Lung (tissue), 11 donors: ENCODE measurements at regions not wholly inside any gene's neighbourhood (a gene's known extent, or its start where the extent isn't known, plus 50 kb on each side); places are given as distances from the start of the nearest gene placed in this dataset.

Source experiments
- ATAC-seq: fragments of 200-7000 bp; cut with Tn5 transposase; one replicate; pipeline ENCODE4 v1.9.1; 2020; ENCODE audit warnings: moderate number of reproducible peaks; ENCODE audit not compliant: insufficient read depth, low FRiP score
- DNase-seq, 3 donors: peaks; one replicate each; pipeline ENCODE4 v3.0.0-alpha.2; 2013 to 2017
- H3K27ac ChIP-seq, 2 donors: one replicate each; pipeline ENCODE4 v1.5.1; 2013; ENCODE audit warnings: mild to moderate bottlenecking in 2 of 2, moderate library complexity in 2 of 2, control low read depth in 1 of 2, inconsistent platforms in 1 of 2, low read depth in 1 of 2, low read length in 1 of 2
- H3K27me3 ChIP-seq, 3 donors: one replicate each; pipeline ENCODE4 v1.5.1; 2013; ENCODE audit warnings: low read length in 2 of 3; ENCODE audit not compliant: control insufficient read depth in 3 of 3, insufficient read depth in 3 of 3
- H3K36me3 ChIP-seq, 4 donors: one replicate each; pipeline ENCODE4 v1.5.1; 2013; ENCODE audit warnings: low read length in 4 of 4, mild to moderate bottlenecking in 1 of 4, moderate library complexity in 1 of 4; ENCODE audit not compliant: control insufficient read depth in 4 of 4, insufficient read depth in 4 of 4
- H3K4me1 ChIP-seq, 5 donors: one replicate each; pipeline ENCODE4 v1.5.1; 2013; ENCODE audit warnings: low read length in 5 of 5, mild to moderate bottlenecking in 2 of 5, moderate library complexity in 1 of 5; ENCODE audit not compliant: control insufficient read depth in 5 of 5, insufficient read depth in 5 of 5
- H3K4me3 ChIP-seq: one replicate; pipeline ENCODE4 v1.5.1; 2013; ENCODE audit warnings: mild to moderate bottlenecking, control low read depth, moderate library complexity
- H3K9ac ChIP-seq, 2 donors: one replicate each; pipeline ENCODE4 v1.5.1; 2013; ENCODE audit warnings: low read length in 2 of 2, control low read depth in 1 of 2; ENCODE audit not compliant: insufficient read depth in 1 of 2
- H3K9me3 ChIP-seq, 4 donors: one replicate each; pipeline ENCODE4 v1.5.1; 2013; ENCODE audit warnings: low read length in 3 of 4, mild to moderate bottlenecking in 1 of 4, moderate library complexity in 1 of 4; ENCODE audit not compliant: control insufficient read depth in 4 of 4, insufficient read depth in 3 of 4
- CTCF ChIP-seq: IDR thresholded peaks from 2 replicates; pipeline ENCODE4 v1.5.1; 2012; ENCODE audit warnings: mild to moderate bottlenecking; ENCODE audit errors: control extremely low read depth, extremely low read depth
- WGBS, 2 donors: extraction: QIAGEN DNeasy Blood & Tissue Kit; methylation state at CpG; one replicate each; pipeline ENCODE4 v1.1.7; 2013; 5-methylcytosine and 5-hydroxymethylcytosine counted together
- donor health status: control.
- donor health status: control.
- donor health status: Bipolar disorder and iron deficiency.
- donor health status: healthy.
- donor health status: DM: yes; HTN: yes; CAD: no.

- Histone ChIP-seq H3K27me3 (no peaks in the 10 kb centered on the region), H3K9me3 (peaks cover 0 to 2% (median 0%) of the 10 kb centered on the region in 4 donors), H3K4me3 (no peak overlapping the region), H3K27ac (no peak overlapping the region), H3K9ac (no peak overlapping the region), H3K4me1 (peaks cover 0 to 20% (median 0%) of the 10 kb centered on the region in 5 donors), H3K36me3 (no peaks in the 10 kb centered on the region)
- TF ChIP-seq CTCF = no peak
- ATAC-seq = no peak
- DNase-seq = no peak
- 83 to 84% methylated on average over 7 of the region's 7 CpGs for WGBS, 2 donors
Measured at GRCh38 chr18:22020867-22021370, 148.5 kb upstream of the GATA6 start.

- WGBS, 2 donors = 69 to 88% methylated on average over 7 of the region's 7 CpGs
- ATAC-seq (no peak), DNase-seq (peak; percentile 33 to 62 (median 49))
- H3K9me3 ChIP-seq = no peaks in the 10 kb centered on the region
- H3K4me3 ChIP-seq = no peak overlapping the region
- no peak for TF ChIP-seq CTCF
- H3K9ac ChIP-seq = no peak overlapping the region
- H3K27me3 ChIP-seq = no peaks in the 10 kb centered on the region
- no peaks in the 10 kb centered on the region for H3K36me3 ChIP-seq
- no peak overlapping the region for H3K27ac ChIP-seq
- peaks cover 0 to 20% (median 0%) of the 10 kb centered on the region in 5 donors for H3K4me1 ChIP-seq
Measured at GRCh38 chr18:22021701-22022100, 147.7 kb upstream of the GATA6 start.

GRCh38 chr18:22024924-22025323, 144.5 kb upstream of the GATA6 start:
- no peak for TF ChIP-seq CTCF
- H3K4me1 ChIP-seq = peaks cover 0 to 20% (median 0%) of the 10 kb centered on the region in 5 donors
- no peak for DNase-seq
- no peaks in the 10 kb centered on the region for H3K9me3 ChIP-seq
- no peak overlapping the region for H3K9ac ChIP-seq
- H3K36me3 ChIP-seq = no peaks in the 10 kb centered on the region
- H3K4me3 ChIP-seq = no peak overlapping the region
- no peaks in the 10 kb centered on the region for H3K27me3 ChIP-seq
- no peak for ATAC-seq
- no peak overlapping the region for H3K27ac ChIP-seq
- 92 to 97% methylated on average over 3 of the region's 3 CpGs for WGBS, 2 donors

GRCh38 chr18:22026362-22026761, 143.0 kb upstream of the GATA6 start:
- Histone ChIP-seq H3K9ac (no peak overlapping the region), H3K27ac (no peak overlapping the region), H3K4me1 (peaks cover 0 to 10% (median 0%) of the 10 kb centered on the region in 5 donors), H3K36me3 (no peaks in the 10 kb centered on the region), H3K9me3 (no peaks in the 10 kb centered on the region), H3K4me3 (no peak overlapping the region), H3K27me3 (no peaks in the 10 kb centered on the region)
- DNase-seq = no peak
- WGBS, 2 donors = 92 to 93% methylated on average over 9 of the region's 9 CpGs
- no peak for ATAC-seq
- TF ChIP-seq CTCF = no peak
